Fibroblast of mammary gland (primary cell): ENCODE measurements at regions not wholly inside any gene's neighbourhood (a gene's known extent, or its start where the extent isn't known, plus 50 kb on each side); places are given as distances from the start of the nearest gene placed in this dataset.
"Not testable (repeated sequence)": the region's sequence is repeated elsewhere in the genome, so short reads cannot be mapped to it uniquely, and the experiment has no call there.

ENCODE experiments used
- DNase-seq: peaks from one replicate; pipeline ENCODE4 v3.0.0-alpha.2; 2010; ENCODE audit warnings: low read depth
- H3K4me3 ChIP-seq: 2 replicates; pipeline ENCODE4 v1.5.1; 2011; ENCODE audit warnings: low read depth, mild to moderate bottlenecking, low read length, moderate library complexity; ENCODE audit not compliant: control insufficient read depth
- TF ChIP-seq, protein P1 (sequence below): conservative IDR thresholded peaks from 2 replicates; pipeline ENCODE4 v1.5.1; 2011; ENCODE audit warnings: low read depth, low read length, inconsistent platforms; ENCODE audit not compliant: control insufficient read depth, insufficient read depth

DNA sequence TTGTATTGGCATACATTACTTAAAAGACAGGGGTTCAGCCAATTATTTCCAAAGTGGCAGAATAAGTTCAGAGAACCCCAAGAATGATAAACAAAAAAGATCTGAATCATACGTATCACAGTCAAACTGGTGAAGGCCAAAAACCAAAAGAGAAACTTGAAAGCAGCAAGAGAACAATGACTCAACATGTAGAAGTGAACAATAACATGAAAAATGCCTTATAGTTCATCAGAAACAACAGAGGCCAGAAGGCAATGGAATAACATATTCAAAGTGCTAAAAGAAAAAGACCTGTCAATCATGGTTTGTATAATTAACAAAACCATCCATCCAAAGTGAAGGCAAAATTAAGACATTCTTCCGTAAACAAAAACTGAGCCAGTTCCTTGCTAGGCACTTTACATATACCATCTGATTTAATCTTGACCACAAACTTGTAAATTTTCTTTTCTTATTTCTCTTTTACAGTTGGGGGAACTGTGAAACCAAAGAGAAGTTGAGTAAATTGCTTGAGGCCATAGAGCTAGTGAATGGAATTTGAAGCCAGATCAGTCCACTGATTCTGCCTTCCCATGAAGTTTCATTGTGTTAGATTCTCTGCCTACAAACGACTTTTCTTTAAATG lies 232.1 kb upstream of the SEL1L start:
- TF ChIP-seq, protein P1, sequence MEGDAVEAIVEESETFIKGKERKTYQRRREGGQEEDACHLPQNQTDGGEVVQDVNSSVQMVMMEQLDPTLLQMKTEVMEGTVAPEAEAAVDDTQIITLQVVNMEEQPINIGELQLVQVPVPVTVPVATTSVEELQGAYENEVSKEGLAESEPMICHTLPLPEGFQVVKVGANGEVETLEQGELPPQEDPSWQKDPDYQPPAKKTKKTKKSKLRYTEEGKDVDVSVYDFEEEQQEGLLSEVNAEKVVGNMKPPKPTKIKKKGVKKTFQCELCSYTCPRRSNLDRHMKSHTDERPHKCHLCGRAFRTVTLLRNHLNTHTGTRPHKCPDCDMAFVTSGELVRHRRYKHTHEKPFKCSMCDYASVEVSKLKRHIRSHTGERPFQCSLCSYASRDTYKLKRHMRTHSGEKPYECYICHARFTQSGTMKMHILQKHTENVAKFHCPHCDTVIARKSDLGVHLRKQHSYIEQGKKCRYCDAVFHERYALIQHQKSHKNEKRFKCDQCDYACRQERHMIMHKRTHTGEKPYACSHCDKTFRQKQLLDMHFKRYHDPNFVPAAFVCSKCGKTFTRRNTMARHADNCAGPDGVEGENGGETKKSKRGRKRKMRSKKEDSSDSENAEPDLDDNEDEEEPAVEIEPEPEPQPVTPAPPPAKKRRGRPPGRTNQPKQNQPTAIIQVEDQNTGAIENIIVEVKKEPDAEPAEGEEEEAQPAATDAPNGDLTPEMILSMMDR: no peak
- no peak for DNase-seq
- H3K4me3 ChIP-seq: no peak overlapping the region

DNA sequence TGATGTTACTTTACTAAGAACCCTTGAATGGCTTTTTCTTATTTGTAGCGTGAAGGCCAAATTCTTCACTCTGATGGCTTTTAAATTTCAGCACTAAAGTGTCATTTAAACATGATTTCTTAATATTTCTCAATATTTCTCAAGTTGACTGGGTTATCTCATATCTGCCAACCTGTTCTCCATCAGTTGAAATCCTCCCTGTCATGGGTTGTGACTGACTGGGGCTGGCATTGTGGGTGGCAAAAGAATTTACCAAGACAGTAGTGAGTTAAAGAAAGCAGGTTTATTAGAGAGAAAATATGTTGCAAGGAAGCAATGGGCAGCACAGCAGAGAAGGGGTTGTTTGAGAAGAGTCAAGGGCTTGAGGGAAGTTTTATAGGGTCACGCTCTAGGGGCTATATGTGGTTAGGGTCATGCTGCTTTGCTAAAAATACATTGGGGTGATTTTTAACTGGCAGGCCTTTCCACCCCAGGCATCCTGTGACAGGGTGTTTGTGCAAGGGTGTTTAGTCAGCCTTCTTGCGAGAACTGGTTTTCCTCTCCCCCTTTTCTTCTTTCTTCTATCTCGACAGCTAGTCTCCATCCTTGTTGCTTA lies 232.8 kb upstream of the SEL1L start:
- H3K4me3 ChIP-seq: no peak overlapping the region
- TF ChIP-seq, protein P1: no peak
- DNase-seq: no peak

DNA sequence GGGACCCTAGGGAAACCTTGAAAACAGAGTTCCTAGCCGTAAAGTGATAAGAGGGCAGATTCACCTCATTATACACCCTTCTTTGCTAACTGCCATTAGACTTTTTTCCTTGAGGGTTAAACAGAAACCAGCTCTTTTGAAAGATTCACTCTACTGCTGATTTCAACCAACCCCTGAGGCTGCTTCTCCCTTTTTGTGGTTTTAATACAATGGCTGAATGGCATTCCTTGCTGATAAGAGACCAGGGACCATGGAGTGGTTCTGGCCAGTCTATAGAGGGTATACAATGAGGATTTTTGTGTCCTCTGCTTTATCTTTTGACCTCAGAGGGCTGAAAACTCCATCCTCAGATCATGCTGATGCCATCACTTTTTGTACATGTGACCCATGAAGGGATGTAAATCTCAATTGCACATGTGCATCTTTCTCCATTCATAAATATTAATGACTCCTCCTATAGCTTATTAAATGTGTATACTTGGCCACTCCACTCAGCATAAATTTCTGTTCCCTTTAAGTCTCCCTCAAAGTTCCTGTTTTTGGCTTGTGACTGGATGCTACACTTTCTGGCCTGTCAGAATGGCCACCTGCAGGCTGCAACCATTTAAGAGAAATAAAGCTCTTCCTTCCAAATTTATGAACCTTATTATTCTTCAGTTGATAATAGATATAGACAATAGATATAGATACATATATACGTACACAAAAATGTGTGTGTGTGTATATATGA lies 233.8 kb upstream of the SEL1L start:
- TF ChIP-seq, protein P1: no peak
- DNase-seq: no peak
- H3K4me3 ChIP-seq: no peak overlapping the region

DNA sequence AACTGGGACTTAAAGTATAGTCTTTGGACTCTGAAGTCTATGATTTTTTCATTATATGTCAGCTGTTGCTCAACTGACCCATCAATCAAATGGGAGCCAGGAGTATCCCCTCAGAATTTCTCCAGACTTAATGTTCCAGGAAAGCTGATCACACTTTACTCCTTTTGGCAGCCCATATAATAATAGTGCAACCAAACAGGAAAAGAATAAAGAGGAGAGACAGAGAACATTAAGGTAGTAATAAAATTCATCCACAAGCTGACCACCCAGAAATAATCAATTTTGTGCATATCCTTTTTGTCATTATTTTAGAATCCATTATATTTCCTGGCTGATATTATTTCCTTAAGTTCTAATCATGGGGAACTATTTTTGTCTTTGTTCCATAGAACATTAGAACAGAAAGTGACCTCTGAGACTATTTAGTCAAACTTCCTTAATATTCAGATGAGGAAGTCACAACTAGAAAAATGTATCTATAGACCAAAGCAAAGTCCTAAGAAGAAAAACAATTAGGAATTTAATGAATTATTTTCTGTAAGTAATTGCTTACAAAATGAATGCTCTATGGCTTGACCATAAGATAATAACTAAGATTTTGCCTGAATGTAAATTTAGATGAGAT lies 238.1 kb upstream of the SEL1L start:
- TF ChIP-seq, protein P1: no peak
- DNase-seq: no peak
- no peak overlapping the region for H3K4me3 ChIP-seq

DNA sequence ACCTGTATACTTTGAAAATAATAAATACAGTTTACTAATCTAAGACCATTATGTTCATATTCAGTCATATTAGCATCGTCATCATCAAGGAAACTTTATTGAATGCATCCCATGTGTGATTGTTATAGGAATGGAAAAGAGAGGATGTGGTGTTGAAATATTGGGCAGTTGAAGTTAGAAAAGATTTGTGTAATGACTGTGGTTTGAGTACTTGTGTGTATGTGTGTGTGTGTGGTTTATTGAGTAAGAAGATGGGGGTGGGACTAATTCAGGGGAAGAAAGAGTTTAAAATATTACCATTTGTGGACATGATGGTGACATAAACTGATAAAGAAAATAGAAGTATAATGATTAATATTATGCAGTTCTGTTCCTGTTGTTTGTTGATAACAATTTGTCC lies 238.7 kb upstream of the SEL1L start:
- DNase-seq: no peak
- no peak overlapping the region for H3K4me3 ChIP-seq
- TF ChIP-seq, protein P1: no peak

DNA sequence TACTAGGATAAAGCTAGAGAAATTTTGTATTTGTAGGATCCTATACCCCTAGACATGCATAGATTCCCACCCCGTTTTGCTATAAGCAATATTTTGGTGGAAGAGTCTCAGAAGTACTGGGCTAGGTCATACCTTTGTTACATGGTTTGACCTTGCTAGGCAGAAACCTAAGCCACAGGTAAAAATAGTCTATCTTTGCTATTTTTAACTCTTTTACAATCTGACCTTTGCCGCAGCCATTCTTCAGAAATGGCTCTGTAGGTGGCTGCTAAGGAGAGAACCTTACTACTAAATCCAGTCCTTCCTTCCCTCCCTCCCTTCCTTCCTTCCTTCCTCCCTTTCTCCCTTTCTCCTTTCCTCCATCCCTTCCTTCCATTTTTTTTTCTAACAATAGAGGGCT lies 242.9 kb upstream of the SEL1L start:
- no peak for DNase-seq
- TF ChIP-seq, protein P1: no peak
- no peak overlapping the region for H3K4me3 ChIP-seq

DNA sequence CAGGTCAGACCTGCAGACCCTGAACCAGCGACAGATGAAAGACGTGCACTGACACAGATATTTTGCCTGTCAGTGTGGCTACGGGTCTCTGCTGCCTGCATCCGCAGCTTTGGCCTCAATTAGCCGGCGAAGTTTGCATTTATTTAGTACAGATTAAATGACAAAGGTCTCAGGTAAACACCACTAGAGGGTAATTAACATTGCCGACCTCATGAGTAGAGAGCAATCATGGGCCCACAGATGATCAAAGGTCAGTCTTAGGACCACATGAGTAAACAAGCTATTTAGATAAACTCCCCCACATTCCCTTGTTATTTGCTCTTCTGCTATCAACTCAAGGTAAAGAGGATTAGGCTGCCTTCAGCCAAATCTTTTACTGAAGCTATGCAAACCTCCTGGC lies 248.1 kb upstream of the SEL1L start:
- not testable (repeated sequence) for DNase-seq, H3K4me3 ChIP-seq
